ENCODE measurements at regions not wholly inside any gene's neighbourhood (a gene's known extent, or its start where the extent isn't known, plus 50 kb on each side); places are given as distances from the start of the nearest gene placed in this dataset.
"Not testable (repeated sequence)": the region's sequence is repeated elsewhere in the genome, so short reads cannot be mapped to it uniquely, and the experiment has no call there.

GRCh38 chr6:9841886-9842725 is 572.8 kb downstream of the TFAP2A start:
- Mint-ChIP-seq H3K36me3 (ENCODE audit: insufficient read depth) (no peaks in the 10 kb centered on the region), H3K4me1 (ENCODE audit: low read depth in 2 of 2) (no peaks in the 10 kb centered on the region), H3K9me3 (peaks cover 6 to 19% of the 10 kb centered on the region in 2 donors), H3K4me3 (no peak overlapping the region), H3K27ac (no peak overlapping the region), H3K27me3 (no peaks in the 10 kb centered on the region)
- DNase-seq (no peak), ATAC-seq (replicated peaks) (no peak)

- H3K27ac Mint-ChIP-seq: no peak overlapping the region
- no peak overlapping the region for H3K4me3 Mint-ChIP-seq
- H3K9me3 Mint-ChIP-seq: peaks cover 7 to 11% of the 10 kb centered on the region in 2 donors
- ATAC-seq (replicated peaks) (no peak), DNase-seq (no peak)
- H3K27me3 Mint-ChIP-seq: no peaks in the 10 kb centered on the region
- H3K4me1 Mint-ChIP-seq (ENCODE audit: low read depth in 2 of 2): no peaks in the 10 kb centered on the region
- no peaks in the 10 kb centered on the region for H3K36me3 Mint-ChIP-seq (ENCODE audit: insufficient read depth)
Observed at GRCh38 chr6:9834233-9834632, 580.6 kb downstream of the TFAP2A start.

- DNase-seq: no peak
- no peak for ATAC-seq (replicated peaks)
- Mint-ChIP-seq H3K4me1 (ENCODE audit: low read depth in 2 of 2) (no peaks in the 10 kb centered on the region), H3K27me3 (no peaks in the 10 kb centered on the region), H3K36me3 (ENCODE audit: insufficient read depth) (no peaks in the 10 kb centered on the region), H3K9me3 (peaks cover 9 to 11% of the 10 kb centered on the region in 2 donors), H3K27ac (no peak overlapping the region), H3K4me3 (no peak overlapping the region)
Observed at GRCh38 chr6:9831783-9832182, 583.1 kb downstream of the TFAP2A start.

- Mint-ChIP-seq H3K36me3 (ENCODE audit: insufficient read depth) (no peaks in the 10 kb centered on the region), H3K27ac (no peak overlapping the region), H3K4me1 (ENCODE audit: low read depth in 2 of 2) (no peaks in the 10 kb centered on the region), H3K9me3 (peaks cover under 1 to 7% of the 10 kb centered on the region in 2 donors), H3K27me3 (no peaks in the 10 kb centered on the region), H3K4me3 (no peak overlapping the region)
- no peak for ATAC-seq (replicated peaks)
- DNase-seq: no peak
Observed at GRCh38 chr6:9830808-9831207, 584.1 kb downstream of the TFAP2A start.

- peaks cover 0 to 9% of the 10 kb centered on the region in 2 donors for H3K27me3 Mint-ChIP-seq
Observed at GRCh38 chr6:9825526-9825925, 589.3 kb downstream of the TFAP2A start.

GRCh38 chr6:9810727-9811126 is 604.1 kb downstream of the TFAP2A start:
- H3K27me3 Mint-ChIP-seq; ATAC-seq (replicated peaks); H3K36me3 Mint-ChIP-seq (ENCODE audit: insufficient read depth); H3K9me3 Mint-ChIP-seq; H3K27ac Mint-ChIP-seq; H3K4me3 Mint-ChIP-seq; DNase-seq; H3K4me1 Mint-ChIP-seq (ENCODE audit: low read depth in 2 of 2): not testable (repeated sequence)

More at GRCh38 chr6:9825526-9825925, 589.3 kb downstream of the TFAP2A start:
- H3K36me3 Mint-ChIP-seq (ENCODE audit: insufficient read depth): no peaks in the 10 kb centered on the region
- no peak overlapping the region for H3K4me3 Mint-ChIP-seq
- H3K27ac Mint-ChIP-seq: no peak overlapping the region
- peaks cover 2 to 6% of the 10 kb centered on the region in 2 donors for H3K9me3 Mint-ChIP-seq
- no peak for DNase-seq
- peaks cover 0 to 1% of the 10 kb centered on the region in 2 donors for H3K4me1 Mint-ChIP-seq (ENCODE audit: low read depth in 2 of 2)
- no peak for ATAC-seq (replicated peaks)

- DNase-seq (no peak), ATAC-seq (replicated peaks) (no peak)
- H3K27ac Mint-ChIP-seq: no peak overlapping the region
Observed at GRCh38 chr6:9810286-9810685, 604.6 kb downstream of the TFAP2A start.

GRCh38 chr6:9806195-9806594 is 608.7 kb downstream of the TFAP2A start:
- peaks cover 2% of the 10 kb centered on the region for H3K36me3 Mint-ChIP-seq (ENCODE audit: insufficient read depth)
- DNase-seq (no peak), ATAC-seq (replicated peaks) (no peak)
- peaks cover 10 to 11% of the 10 kb centered on the region in 2 donors for H3K9me3 Mint-ChIP-seq
- H3K4me3 Mint-ChIP-seq: no peak overlapping the region
- no peak overlapping the region for H3K27ac Mint-ChIP-seq
- no peaks in the 10 kb centered on the region for H3K27me3 Mint-ChIP-seq
- no peaks in the 10 kb centered on the region for H3K4me1 Mint-ChIP-seq (ENCODE audit: low read depth in 2 of 2)

More at GRCh38 chr6:9810286-9810685, 604.6 kb downstream of the TFAP2A start:
- Mint-ChIP-seq H3K36me3 (ENCODE audit: insufficient read depth) (peaks cover 2% of the 10 kb centered on the region), H3K4me1 (ENCODE audit: low read depth in 2 of 2) (no peaks in the 10 kb centered on the region), H3K4me3 (no peak overlapping the region), H3K9me3 (peaks cover 6 to 11% of the 10 kb centered on the region in 2 donors), H3K27me3 (no peaks in the 10 kb centered on the region)

GRCh38 chr6:9801249-9801754 is 613.6 kb downstream of the TFAP2A start:
- DNase-seq (no peak), ATAC-seq (replicated peaks) (no peak)
- no peaks in the 10 kb centered on the region for H3K4me1 Mint-ChIP-seq (ENCODE audit: low read depth in 2 of 2)
- peaks cover 18 to 19% of the 10 kb centered on the region in 2 donors for H3K9me3 Mint-ChIP-seq
- H3K27me3 Mint-ChIP-seq: no peaks in the 10 kb centered on the region
- peaks cover 2% of the 10 kb centered on the region for H3K36me3 Mint-ChIP-seq (ENCODE audit: insufficient read depth)
- no peak overlapping the region for H3K4me3 Mint-ChIP-seq
- H3K27ac Mint-ChIP-seq: no peak overlapping the region

GRCh38 chr6:9799582-9799981 is 615.3 kb downstream of the TFAP2A start:
- Mint-ChIP-seq H3K27ac (no peak overlapping the region), H3K36me3 (ENCODE audit: insufficient read depth) (no peaks in the 10 kb centered on the region), H3K9me3 (peaks cover 15 to 17% of the 10 kb centered on the region in 2 donors), H3K27me3 (no peaks in the 10 kb centered on the region), H3K4me3 (no peak overlapping the region), H3K4me1 (ENCODE audit: low read depth in 2 of 2) (no peaks in the 10 kb centered on the region)
- DNase-seq: no peak
- no peak for ATAC-seq (replicated peaks)

GRCh38 chr6:9796827-9797226 is 618.0 kb downstream of the TFAP2A start:
- no peak overlapping the region for H3K27ac Mint-ChIP-seq
- DNase-seq (no peak), ATAC-seq (replicated peaks) (no peak)
- H3K4me3 Mint-ChIP-seq: no peak overlapping the region
- no peaks in the 10 kb centered on the region for H3K4me1 Mint-ChIP-seq (ENCODE audit: low read depth in 2 of 2)
- peaks cover 14 to 15% of the 10 kb centered on the region in 2 donors for H3K9me3 Mint-ChIP-seq
- no peaks in the 10 kb centered on the region for H3K27me3 Mint-ChIP-seq
- no peaks in the 10 kb centered on the region for H3K36me3 Mint-ChIP-seq (ENCODE audit: insufficient read depth)

GRCh38 chr6:9795880-9796279 is 619.0 kb downstream of the TFAP2A start:
- ATAC-seq (replicated peaks) (no peak), DNase-seq (no peak)
- H3K4me3 Mint-ChIP-seq: no peak overlapping the region
- no peaks in the 10 kb centered on the region for H3K36me3 Mint-ChIP-seq (ENCODE audit: insufficient read depth)
- no peak overlapping the region for H3K27ac Mint-ChIP-seq
- H3K9me3 Mint-ChIP-seq: peaks cover 13 to 15% of the 10 kb centered on the region in 2 donors
- H3K4me1 Mint-ChIP-seq (ENCODE audit: low read depth in 2 of 2): no peaks in the 10 kb centered on the region
- no peaks in the 10 kb centered on the region for H3K27me3 Mint-ChIP-seq

GRCh38 chr6:9789201-9789600 is 625.7 kb downstream of the TFAP2A start:
- Mint-ChIP-seq H3K27me3 (no peaks in the 10 kb centered on the region), H3K4me3 (no peak overlapping the region), H3K4me1 (ENCODE audit: low read depth in 2 of 2) (no peaks in the 10 kb centered on the region), H3K27ac (no peak overlapping the region), H3K36me3 (ENCODE audit: insufficient read depth) (peaks cover 3% of the 10 kb centered on the region), H3K9me3 (peaks cover 0 to 4% of the 10 kb centered on the region in 2 donors)
- ATAC-seq (replicated peaks) (no peak), DNase-seq (no peak)

GRCh38 chr6:9784786-9785185 is 630.1 kb downstream of the TFAP2A start:
- H3K27me3 Mint-ChIP-seq: no peaks in the 10 kb centered on the region
- DNase-seq (no peak), ATAC-seq (replicated peaks) (no peak)
- no peak overlapping the region for H3K27ac Mint-ChIP-seq
- peaks cover 3% of the 10 kb centered on the region for H3K36me3 Mint-ChIP-seq (ENCODE audit: insufficient read depth)
- no peaks in the 10 kb centered on the region for H3K4me1 Mint-ChIP-seq (ENCODE audit: low read depth in 2 of 2)
- peaks cover 6 to 7% of the 10 kb centered on the region in 2 donors for H3K9me3 Mint-ChIP-seq
- no peak overlapping the region for H3K4me3 Mint-ChIP-seq

Data from effector memory CD8-positive, alpha-beta T cell (primary cell).